Activated T-helper 2 cell treated with anti-CD3 and anti-CD28 coated beads, Interferon-gamma antibody, Interleukin-2, Interleukin-4, amounts not matched to agents 10 μg/mL and 5 μg/mL and 100 μg/mL, durations not matched to agents 14 hours and 24 hours and 36 hours (primary cell): ENCODE measurements at regions not wholly inside any gene's neighbourhood (a gene's known extent, or its start where the extent isn't known, plus 50 kb on each side); places are given as distances from the start of the nearest gene placed in this dataset.

Experiments
- DNase-seq: peaks from one replicate; pipeline ENCODE4 v3.0.0; 2021; ENCODE audit warnings: low spot score
- H3K27ac Mint-ChIP-seq: one replicate; pipeline ENCODE4 v1.8.0; 2021; ENCODE audit warnings: mixed read lengths
- H3K27me3 Mint-ChIP-seq: one replicate; pipeline ENCODE4 v1.8.0; 2021; ENCODE audit warnings: low read depth, mixed read lengths
- H3K36me3 Mint-ChIP-seq: one replicate; pipeline ENCODE4 v1.8.0; 2021; ENCODE audit warnings: low read depth, mixed read lengths
- H3K4me1 Mint-ChIP-seq: one replicate; pipeline ENCODE4 v1.8.0; 2021; ENCODE audit warnings: low read depth, mixed read lengths
- H3K4me3 Mint-ChIP-seq: one replicate; pipeline ENCODE4 v1.8.0; 2021; ENCODE audit warnings: low read depth, mild to moderate bottlenecking, moderate library complexity, mixed read lengths
- H3K9me3 Mint-ChIP-seq: one replicate; pipeline ENCODE4 v1.8.0; 2021; ENCODE audit warnings: mixed read lengths
- intact Hi-C: fragments of 100-400 bp; cut with micrococcal nuclease; formaldehyde crosslinking; loops from one replicate; pipeline ENCODE4 v1.15.1; 2023

DNA sequence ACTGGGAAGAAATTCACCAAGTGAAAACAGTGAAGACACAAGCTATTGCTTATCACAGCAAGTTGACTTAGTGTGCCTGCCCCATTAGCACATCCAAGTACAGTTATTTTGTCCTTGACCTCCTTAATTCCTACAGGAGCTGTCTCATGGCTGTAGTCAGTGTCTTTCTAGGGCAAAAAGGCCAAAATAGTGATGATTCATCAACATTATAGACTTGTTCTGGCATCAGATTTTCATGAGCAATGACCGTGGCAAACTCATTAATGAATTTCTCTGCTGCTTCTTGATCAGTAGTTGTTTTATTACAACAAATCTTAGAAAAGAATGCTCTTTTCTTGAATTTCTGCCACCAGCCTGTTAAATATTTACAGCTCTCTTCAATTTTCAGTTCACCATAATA lies 1169.3 kb upstream of the DDX18 start:
- DNase-seq = no peak
- Mint-ChIP-seq H3K36me3 (no peaks in the 10 kb centered on the region), H3K9me3 (peaks cover 26% of the 10 kb centered on the region), H3K4me3 (no peak overlapping the region), H3K27ac (no peak overlapping the region), H3K4me1 (no peaks in the 10 kb centered on the region), H3K27me3 (no peaks in the 10 kb centered on the region)
- intact Hi-C loops = no loop called here

DNA sequence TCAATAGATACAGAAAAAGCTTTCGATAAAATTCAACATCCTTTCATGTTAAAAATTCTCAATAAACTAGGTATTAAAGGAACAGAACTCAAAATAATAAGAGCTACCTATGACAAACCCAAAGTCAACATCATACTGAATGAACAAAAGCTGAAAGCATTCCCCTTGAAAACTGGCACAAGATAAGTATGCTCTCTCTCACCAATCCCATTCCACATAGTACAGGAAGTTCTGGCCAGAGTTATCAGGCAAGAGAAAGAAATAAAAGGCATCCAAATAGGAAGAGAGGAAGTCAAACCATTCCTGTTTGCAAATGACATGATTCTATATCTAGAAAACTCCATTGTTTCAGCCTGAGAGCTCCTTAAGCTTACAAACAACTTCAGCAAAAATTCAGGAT lies 1145.8 kb upstream of the DDX18 start:
- Mint-ChIP-seq H3K4me1 (no peaks in the 10 kb centered on the region), H3K4me3 (no peak overlapping the region), H3K36me3 (no peaks in the 10 kb centered on the region), H3K9me3 (peaks cover 40% of the 10 kb centered on the region), H3K27me3 (no peaks in the 10 kb centered on the region), H3K27ac (no peak overlapping the region)
- intact Hi-C loops = no loop called here
- DNase-seq = no peak

DNA sequence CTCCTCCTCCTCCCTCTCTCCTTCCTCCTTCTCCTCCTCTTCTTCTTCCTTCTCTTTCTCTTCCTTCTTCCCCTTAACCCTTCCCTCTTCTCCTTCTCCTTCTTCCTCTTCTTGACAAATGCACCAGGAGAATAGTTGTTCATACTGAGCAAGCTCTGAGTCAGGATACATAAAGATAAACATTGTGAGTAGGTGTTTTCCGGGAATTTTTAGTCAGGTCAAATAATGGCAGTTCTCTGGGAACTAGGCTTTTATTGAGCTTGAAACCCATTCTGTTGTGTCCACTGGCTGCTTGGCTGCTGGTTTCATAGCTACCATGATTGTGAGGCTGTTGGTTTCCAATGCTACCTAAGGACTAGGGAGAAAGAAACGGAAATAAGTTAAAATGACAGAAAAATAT lies 1144.7 kb upstream of the DDX18 start:
- H3K27me3 Mint-ChIP-seq = no peaks in the 10 kb centered on the region
- H3K9me3 Mint-ChIP-seq = peaks cover 42% of the 10 kb centered on the region
- H3K36me3 Mint-ChIP-seq = no peaks in the 10 kb centered on the region
- H3K4me1 Mint-ChIP-seq = no peaks in the 10 kb centered on the region
- intact Hi-C loops = no loop called here
- no peak overlapping the region for H3K4me3 Mint-ChIP-seq
- no peak overlapping the region for H3K27ac Mint-ChIP-seq
- DNase-seq = no peak

DNA sequence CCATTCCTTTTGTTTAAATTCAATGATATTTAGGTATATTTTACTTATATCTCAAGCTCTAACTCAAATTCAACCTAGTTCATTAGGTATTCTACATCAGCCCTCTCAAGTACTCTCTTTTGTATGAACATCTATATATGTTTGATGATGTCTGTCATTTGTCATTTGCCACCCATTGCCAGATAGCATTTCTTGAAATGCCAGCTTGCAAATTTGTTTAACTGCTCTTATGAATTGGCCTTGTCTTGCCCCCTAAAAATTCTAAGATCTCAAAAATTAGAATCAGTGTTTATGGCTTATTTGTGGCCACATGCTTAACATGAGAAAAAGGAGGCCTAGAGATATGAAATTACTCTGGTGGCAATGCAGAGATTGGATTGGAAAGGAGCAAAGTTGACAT lies 1140.3 kb upstream of the DDX18 start:
- intact Hi-C loops = no loop called here
- Mint-ChIP-seq H3K27me3 (no peaks in the 10 kb centered on the region), H3K27ac (no peak overlapping the region), H3K4me1 (no peaks in the 10 kb centered on the region), H3K9me3 (peaks cover 42% of the 10 kb centered on the region), H3K36me3 (no peaks in the 10 kb centered on the region), H3K4me3 (no peak overlapping the region)
- DNase-seq = no peak

DNA sequence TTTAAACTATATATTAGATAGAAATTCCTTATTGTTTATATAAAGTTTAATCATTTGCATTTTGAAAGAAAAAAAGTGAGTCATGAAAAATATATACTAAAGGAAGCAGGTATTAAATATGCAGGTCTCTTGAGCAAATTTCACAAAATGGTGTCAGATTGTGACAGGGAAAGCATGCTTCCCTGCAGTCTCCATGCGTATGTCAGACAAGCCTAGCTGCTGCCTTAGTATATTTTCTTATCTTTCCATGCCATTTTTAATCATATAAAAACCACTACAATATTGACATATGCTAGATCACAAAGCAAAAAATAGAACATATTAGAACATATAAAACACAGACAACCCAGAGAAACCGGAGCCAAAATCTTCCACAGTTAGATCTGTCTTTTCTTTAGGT lies 1137.7 kb upstream of the DDX18 start:
- no peaks in the 10 kb centered on the region for H3K4me1 Mint-ChIP-seq
- H3K27me3 Mint-ChIP-seq = no peaks in the 10 kb centered on the region
- intact Hi-C loops = no loop called here
- no peak overlapping the region for H3K27ac Mint-ChIP-seq
- peaks cover 40% of the 10 kb centered on the region for H3K9me3 Mint-ChIP-seq
- no peak for DNase-seq
- no peak overlapping the region for H3K4me3 Mint-ChIP-seq
- H3K36me3 Mint-ChIP-seq = no peaks in the 10 kb centered on the region

DNA sequence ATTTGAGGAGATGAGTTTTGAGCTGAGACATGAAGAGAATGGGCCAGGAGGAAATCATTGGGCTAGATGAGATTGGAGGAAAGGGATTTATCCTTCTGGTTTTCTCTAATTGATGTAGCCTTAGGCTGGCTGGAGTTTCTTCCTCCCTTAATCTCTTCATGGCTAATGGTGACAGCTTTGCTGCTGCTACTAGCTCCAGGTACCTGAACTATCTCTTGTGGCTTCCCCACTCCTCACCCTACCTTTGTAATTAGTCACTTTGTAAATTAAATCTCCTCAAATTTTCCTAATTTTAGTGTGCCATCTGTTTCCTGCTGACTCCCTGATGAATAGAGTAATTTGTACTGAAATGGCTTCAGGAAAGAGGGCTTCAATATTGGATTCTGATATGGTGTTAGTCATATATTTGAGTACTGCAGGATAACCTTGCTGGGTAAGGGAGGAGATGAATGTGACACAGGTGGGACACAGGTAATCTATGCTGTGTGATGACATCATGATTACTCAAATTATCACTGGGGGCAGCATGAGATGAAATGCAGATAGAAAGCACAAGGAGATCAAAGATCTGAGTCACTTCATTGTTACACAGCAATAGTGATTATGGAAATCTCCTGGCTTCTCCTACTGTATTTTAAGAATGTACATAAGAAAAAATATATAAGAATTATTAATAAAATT lies 1134.1 kb upstream of the DDX18 start:
- no peak overlapping the region for H3K4me3 Mint-ChIP-seq
- no peaks in the 10 kb centered on the region for H3K4me1 Mint-ChIP-seq

DNA sequence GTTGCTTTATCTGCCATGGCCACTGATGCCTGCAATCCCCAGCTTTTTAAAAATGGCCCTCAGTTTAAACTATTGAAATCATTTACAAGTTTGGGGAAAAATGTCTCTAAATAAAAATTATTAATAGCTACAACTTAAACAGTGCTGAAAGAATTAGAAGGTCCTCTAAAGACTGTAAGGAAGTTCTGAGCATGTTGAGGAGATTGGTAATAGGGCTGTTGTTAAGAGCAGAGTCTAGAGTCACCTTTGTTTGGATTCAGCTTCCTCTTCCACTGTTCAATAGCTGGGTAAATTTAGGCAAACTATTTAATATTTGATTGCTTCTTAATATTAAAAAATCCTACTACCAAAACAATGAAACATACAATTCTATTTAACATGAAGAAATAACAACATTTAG lies 1127.1 kb upstream of the DDX18 start:
- no peak overlapping the region for H3K4me3 Mint-ChIP-seq
- H3K36me3 Mint-ChIP-seq = no peaks in the 10 kb centered on the region
- no peaks in the 10 kb centered on the region for H3K27me3 Mint-ChIP-seq
- H3K27ac Mint-ChIP-seq = no peak overlapping the region
- peaks cover 39% of the 10 kb centered on the region for H3K9me3 Mint-ChIP-seq
- intact Hi-C loops = no loop called here
- no peaks in the 10 kb centered on the region for H3K4me1 Mint-ChIP-seq
- no peak for DNase-seq

More for the DNA sequence above, 1134.1 kb upstream of the DDX18 start:
- no peak for DNase-seq
- no peak overlapping the region for H3K27ac Mint-ChIP-seq
- H3K9me3 Mint-ChIP-seq = peaks cover 38% of the 10 kb centered on the region
- H3K36me3 Mint-ChIP-seq = no peaks in the 10 kb centered on the region
- intact Hi-C loops = no loop called here
- no peaks in the 10 kb centered on the region for H3K27me3 Mint-ChIP-seq

DNA sequence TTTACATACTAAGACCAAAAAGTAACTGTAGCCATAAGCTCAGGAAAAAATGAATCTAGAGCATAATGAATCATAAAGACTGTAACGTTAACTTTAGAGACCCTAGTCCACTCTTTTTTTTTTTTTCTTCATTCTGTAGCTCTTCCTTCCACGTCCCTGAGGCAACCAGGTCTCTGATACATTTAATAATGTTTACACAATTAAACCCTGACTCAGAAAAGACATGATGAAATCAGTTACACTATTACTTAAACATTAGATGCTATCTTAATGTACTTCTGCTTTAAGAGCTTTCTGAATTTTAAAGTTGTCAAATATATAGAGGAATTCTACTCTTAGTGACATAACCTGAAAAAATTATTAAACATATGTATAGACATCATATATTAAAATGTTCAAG lies 1121.5 kb upstream of the DDX18 start:
- no peaks in the 10 kb centered on the region for H3K36me3 Mint-ChIP-seq
- H3K27me3 Mint-ChIP-seq = no peaks in the 10 kb centered on the region
- intact Hi-C loops = no loop called here
- H3K9me3 Mint-ChIP-seq = peaks cover 25% of the 10 kb centered on the region
- H3K4me3 Mint-ChIP-seq = no peak overlapping the region
- no peak overlapping the region for H3K27ac Mint-ChIP-seq
- H3K4me1 Mint-ChIP-seq = no peaks in the 10 kb centered on the region
- no peak for DNase-seq

DNA sequence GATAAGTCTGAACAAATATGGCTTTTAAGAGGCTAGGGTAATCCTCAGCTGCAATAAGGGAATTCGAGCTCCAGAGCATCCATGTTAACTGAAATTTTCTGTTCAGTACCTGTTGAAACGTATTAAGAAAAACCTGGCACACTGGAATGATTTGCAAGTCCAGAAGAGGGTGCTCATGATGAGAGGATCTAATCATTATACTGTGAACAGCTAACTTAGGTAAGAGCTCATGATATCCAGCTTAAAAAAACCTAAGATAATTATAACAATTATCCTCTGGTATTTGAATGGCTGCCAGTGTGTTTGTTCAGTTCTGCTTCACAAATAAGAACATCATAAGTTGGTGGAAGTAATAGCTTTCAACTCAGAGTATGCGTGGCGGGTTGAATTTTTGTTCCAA lies 1118.3 kb upstream of the DDX18 start:
- peaks cover 16% of the 10 kb centered on the region for H3K9me3 Mint-ChIP-seq
- no peak overlapping the region for H3K4me3 Mint-ChIP-seq
- intact Hi-C loops = no loop called here
- H3K27me3 Mint-ChIP-seq = no peaks in the 10 kb centered on the region
- no peaks in the 10 kb centered on the region for H3K36me3 Mint-ChIP-seq
- H3K27ac Mint-ChIP-seq = no peak overlapping the region
- no peaks in the 10 kb centered on the region for H3K4me1 Mint-ChIP-seq
- DNase-seq = no peak

DNA sequence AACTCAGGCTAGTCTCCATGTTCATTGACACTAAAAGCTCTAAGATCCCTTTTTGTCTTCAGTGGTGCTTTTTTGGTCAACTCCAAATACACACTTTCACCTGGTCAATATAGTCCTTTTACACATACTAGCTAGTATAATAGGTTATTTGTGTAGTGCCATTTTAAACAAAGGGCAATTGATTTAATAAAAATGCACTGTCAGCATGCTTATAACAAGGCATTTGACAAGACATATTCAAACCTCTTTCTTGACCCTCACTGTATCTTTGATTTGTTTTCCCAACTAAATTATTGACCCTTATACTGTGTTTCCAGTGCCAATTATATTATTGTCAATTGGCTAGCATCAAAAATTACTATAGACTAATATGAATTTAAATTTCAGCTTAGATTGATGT lies 1117.6 kb upstream of the DDX18 start:
- Mint-ChIP-seq H3K4me3 (no peak overlapping the region), H3K27me3 (no peaks in the 10 kb centered on the region), H3K36me3 (no peaks in the 10 kb centered on the region), H3K27ac (no peak overlapping the region), H3K4me1 (no peaks in the 10 kb centered on the region), H3K9me3 (peaks cover 11% of the 10 kb centered on the region)
- DNase-seq = no peak
- intact Hi-C loops = no loop called here

DNA sequence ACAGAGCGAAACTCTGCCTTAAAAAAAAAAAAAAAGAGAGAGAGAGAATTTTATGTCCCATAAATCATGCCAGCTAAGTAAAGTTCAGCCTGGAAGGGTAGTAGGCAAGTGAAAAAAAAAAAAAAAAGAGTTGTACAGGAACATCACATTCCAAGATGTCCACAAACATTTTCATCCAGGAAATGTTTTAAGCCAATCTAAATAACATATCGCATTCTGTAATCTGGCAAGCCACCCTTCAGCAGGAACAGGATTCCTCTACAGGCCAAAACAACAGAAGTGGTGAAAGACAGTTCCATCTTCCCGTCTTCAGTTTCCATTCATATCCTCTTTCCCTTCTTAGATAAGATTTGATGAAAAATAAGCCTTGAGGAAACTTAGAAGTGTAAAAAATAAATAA lies 1108.1 kb upstream of the DDX18 start:
- Mint-ChIP-seq H3K4me1 (no peaks in the 10 kb centered on the region), H3K4me3 (no peak overlapping the region), H3K27ac (no peak overlapping the region), H3K9me3 (peaks cover 34% of the 10 kb centered on the region), H3K36me3 (no peaks in the 10 kb centered on the region), H3K27me3 (no peaks in the 10 kb centered on the region)
- no peak for DNase-seq
- intact Hi-C loops = no loop called here

DNA sequence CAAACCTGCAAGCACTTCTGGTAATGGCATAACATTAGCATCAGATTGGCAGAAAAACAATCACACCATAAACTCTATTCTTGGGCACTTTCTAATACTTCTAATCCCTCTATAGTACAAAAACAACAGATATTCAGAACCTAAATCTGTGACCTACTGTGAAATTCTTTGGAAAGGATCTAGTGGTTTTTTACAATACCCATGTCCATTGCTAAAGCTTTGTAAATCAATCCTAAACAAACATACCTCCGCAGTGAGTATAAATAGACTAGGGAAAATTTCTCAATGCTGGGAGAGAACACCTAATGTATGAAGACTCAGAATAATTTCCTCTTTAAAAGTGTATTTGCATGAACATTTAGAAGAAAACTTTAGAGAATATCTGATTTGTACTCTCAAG lies 1098.5 kb upstream of the DDX18 start:
- no peak for DNase-seq
- peaks cover 31% of the 10 kb centered on the region for H3K9me3 Mint-ChIP-seq
- no peak overlapping the region for H3K4me3 Mint-ChIP-seq
- no peaks in the 10 kb centered on the region for H3K27me3 Mint-ChIP-seq
- H3K36me3 Mint-ChIP-seq = no peaks in the 10 kb centered on the region
- H3K27ac Mint-ChIP-seq = no peak overlapping the region
- intact Hi-C loops = no loop called here
- H3K4me1 Mint-ChIP-seq = no peaks in the 10 kb centered on the region

DNA sequence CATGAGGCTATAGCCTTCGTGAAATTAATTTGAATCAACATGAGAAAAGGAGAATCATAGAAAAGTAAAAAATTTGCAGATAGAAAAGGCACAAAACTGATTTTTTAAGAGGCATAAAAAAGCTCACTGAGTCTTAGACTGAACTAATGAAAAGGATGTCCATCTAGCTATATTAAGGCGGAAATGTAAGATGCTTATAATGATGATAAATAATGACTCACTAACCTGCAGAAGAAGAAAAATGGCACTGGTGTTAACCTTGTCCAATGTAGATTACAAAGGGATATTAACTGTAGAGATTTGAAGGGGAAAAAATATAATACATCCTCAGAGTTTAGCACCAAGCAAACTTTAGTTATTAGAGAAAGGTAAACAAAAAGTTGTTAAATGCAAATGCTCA lies 1098.0 kb upstream of the DDX18 start:
- no peak overlapping the region for H3K27ac Mint-ChIP-seq
- no peak overlapping the region for H3K4me3 Mint-ChIP-seq
- no peaks in the 10 kb centered on the region for H3K36me3 Mint-ChIP-seq
- H3K27me3 Mint-ChIP-seq = no peaks in the 10 kb centered on the region
- intact Hi-C loops = no loop called here
- DNase-seq = no peak
- no peaks in the 10 kb centered on the region for H3K4me1 Mint-ChIP-seq
- peaks cover 35% of the 10 kb centered on the region for H3K9me3 Mint-ChIP-seq

DNA sequence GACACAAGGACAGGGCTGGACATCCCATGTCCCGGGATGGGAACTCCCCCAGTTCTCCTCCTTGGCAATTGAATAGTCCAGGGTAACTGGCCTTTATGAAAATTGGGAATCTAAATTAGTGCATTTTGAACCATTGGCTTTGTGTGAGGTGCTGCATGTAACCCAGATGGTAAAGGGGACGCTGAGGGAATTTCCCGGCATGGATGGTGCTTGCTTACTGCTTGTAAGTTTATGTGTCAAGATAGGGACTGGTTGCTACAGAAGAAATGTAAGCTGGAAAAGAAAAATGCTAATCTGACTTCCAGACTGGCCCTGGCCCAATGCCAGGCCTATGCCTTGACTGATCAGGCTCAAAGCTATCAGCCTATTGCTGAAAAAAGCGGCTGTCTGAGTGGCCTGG lies 1096.7 kb upstream of the DDX18 start:
- no peaks in the 10 kb centered on the region for H3K4me1 Mint-ChIP-seq
- intact Hi-C loops = no loop called here
- H3K9me3 Mint-ChIP-seq = peaks cover 36% of the 10 kb centered on the region
- H3K36me3 Mint-ChIP-seq = no peaks in the 10 kb centered on the region
- no peak overlapping the region for H3K4me3 Mint-ChIP-seq
- no peaks in the 10 kb centered on the region for H3K27me3 Mint-ChIP-seq
- H3K27ac Mint-ChIP-seq = no peak overlapping the region
- DNase-seq = no peak
